ENCODE measurements at regions not wholly inside any gene's neighbourhood (a gene's known extent, or its start where the extent isn't known, plus 50 kb on each side); places are given as distances from the start of the nearest gene placed in this dataset.

DNA sequence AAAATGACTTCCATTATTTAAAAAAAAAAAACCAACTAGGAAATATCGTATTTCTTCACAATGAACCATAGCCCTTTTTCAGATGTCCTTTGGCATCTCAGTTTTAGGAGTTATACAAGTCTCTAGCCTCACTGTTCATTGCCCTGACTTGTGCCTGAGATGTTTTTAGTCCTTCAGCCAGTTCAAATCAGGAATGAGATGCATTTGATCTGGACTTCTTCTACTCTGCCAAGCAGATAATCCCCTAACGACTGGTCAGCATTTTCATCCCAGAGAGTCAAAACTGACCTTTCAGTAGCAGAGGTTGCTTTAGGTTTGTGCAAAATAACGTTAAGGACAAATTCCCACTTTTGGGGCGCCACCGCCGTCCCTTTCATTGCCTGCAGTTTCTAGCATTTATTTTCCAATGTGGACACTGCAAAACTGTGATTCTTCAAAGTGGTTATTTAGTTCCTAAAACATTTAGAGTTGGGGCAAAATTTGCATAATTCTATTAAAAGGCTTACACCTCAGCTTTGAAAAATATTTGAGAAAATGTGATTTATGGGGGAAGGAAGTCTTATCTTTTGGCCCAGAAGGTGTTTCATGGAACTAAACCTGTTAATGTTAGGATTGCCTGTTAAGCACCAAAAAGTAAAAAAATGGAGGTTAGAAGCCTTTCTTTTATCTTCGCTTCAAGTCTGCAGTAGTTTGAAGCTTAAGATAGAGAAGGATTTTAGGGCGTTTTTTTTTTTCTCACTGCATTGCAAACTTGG, 152.0 kb upstream of the SGK1 start:
- TF ChIP-seq, protein P1, sequence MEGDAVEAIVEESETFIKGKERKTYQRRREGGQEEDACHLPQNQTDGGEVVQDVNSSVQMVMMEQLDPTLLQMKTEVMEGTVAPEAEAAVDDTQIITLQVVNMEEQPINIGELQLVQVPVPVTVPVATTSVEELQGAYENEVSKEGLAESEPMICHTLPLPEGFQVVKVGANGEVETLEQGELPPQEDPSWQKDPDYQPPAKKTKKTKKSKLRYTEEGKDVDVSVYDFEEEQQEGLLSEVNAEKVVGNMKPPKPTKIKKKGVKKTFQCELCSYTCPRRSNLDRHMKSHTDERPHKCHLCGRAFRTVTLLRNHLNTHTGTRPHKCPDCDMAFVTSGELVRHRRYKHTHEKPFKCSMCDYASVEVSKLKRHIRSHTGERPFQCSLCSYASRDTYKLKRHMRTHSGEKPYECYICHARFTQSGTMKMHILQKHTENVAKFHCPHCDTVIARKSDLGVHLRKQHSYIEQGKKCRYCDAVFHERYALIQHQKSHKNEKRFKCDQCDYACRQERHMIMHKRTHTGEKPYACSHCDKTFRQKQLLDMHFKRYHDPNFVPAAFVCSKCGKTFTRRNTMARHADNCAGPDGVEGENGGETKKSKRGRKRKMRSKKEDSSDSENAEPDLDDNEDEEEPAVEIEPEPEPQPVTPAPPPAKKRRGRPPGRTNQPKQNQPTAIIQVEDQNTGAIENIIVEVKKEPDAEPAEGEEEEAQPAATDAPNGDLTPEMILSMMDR (IDR thresholded peaks at IDR 0.05) = no peak
- no peak for TF ChIP-seq POLR2A (IDR thresholded peaks at IDR 0.05)
